ENCODE measurements at regions not wholly inside any gene's neighbourhood (a gene's known extent, or its start where the extent isn't known, plus 50 kb on each side); places are given as distances from the start of the nearest gene placed in this dataset.

- H3K27me3 ChIP-seq (ENCODE audit: control insufficient read depth in 2 of 2, insufficient read depth in 2 of 2, low read length in 2 of 2), result no peaks in the 10 kb centered on the region
- no peaks in the 10 kb centered on the region for H3K4me1 ChIP-seq (ENCODE audit: control insufficient read depth in 1 of 2, insufficient read depth in 2 of 2, low read length in 2 of 2)
- no peak for TF ChIP-seq CTCF (IDR thresholded peaks at IDR 0.05)
- intact Hi-C loops (cut with micrococcal nuclease), result no loop called here
- no peak overlapping the region for H3K27ac ChIP-seq (ENCODE audit: low read depth in 1 of 2, low read length in 2 of 2)
- H3K4me2 ChIP-seq (replicated peaks; ENCODE audit: extremely low read depth, low read length, poor library complexity, severe bottlenecking), result no peak overlapping the region
- H3K79me2 ChIP-seq (ENCODE audit: insufficient read depth, low read length), result no peaks in the 10 kb centered on the region
- H4K20me1 ChIP-seq (ENCODE audit: insufficient read depth, low read length), result no peaks in the 10 kb centered on the region
- no CpG with 5 or more reads among the region's 2 CpGs for WGBS (ENCODE audit: insufficient coverage)
- no peaks in the 10 kb centered on the region for H3K36me3 ChIP-seq (replicated peaks in 1 of 2; ENCODE audit: control insufficient read depth in 1 of 2, insufficient read depth in 2 of 2, low read length in 2 of 2)
- Mint-ChIP-seq H3K36me3 (no peaks in the 10 kb centered on the region), H3K4me3 (no peak overlapping the region), H3K9me3 (peaks cover 0 to 6% (median 2%) of the 10 kb centered on the region in 7 donors), H3K27ac (no peak overlapping the region), H3K27me3 (ENCODE audit: low read depth in 3 of 3) (peaks cover 0 to 1% (median 1%) of the 10 kb centered on the region in 3 donors), H3K4me1 (no peaks in the 10 kb centered on the region)
- no peak overlapping the region for H3K4me3 ChIP-seq (replicated peaks in 1 of 3; ENCODE audit: low read depth in 2 of 3, low read length in 3 of 3)
- H3K9ac ChIP-seq (ENCODE audit: insufficient read depth, low read length, poor library complexity, severe bottlenecking), result no peak overlapping the region
- no peak for DNase-seq
- H3K9me3 ChIP-seq (replicated peaks in 1 of 2; ENCODE audit: control insufficient read depth in 1 of 2, insufficient read depth in 1 of 2, low read length in 2 of 2), result no peaks in the 10 kb centered on the region
- H2AFZ ChIP-seq (ENCODE audit: insufficient read depth, low read depth, low read length, poor library complexity, severe bottlenecking), result no peak overlapping the region
These were observed 367.1 kb upstream of the ADGRL2 start for GRCh38 chr1:81433676-81434075.

GRCh38 chr1:81432654-81433109 lies 368.1 kb upstream of the ADGRL2 start:
- Histone ChIP-seq H3K27ac (ENCODE audit: low read depth in 1 of 2, low read length in 2 of 2) (no peak overlapping the region), H4K20me1 (ENCODE audit: insufficient read depth, low read length) (no peaks in the 10 kb centered on the region), H3K27me3 (ENCODE audit: control insufficient read depth in 2 of 2, insufficient read depth in 2 of 2, low read length in 2 of 2) (no peaks in the 10 kb centered on the region), H3K9ac (ENCODE audit: insufficient read depth, low read length, poor library complexity, severe bottlenecking) (no peak overlapping the region), H3K36me3 (replicated peaks in 1 of 2; ENCODE audit: control insufficient read depth in 1 of 2, insufficient read depth in 2 of 2, low read length in 2 of 2) (no peaks in the 10 kb centered on the region), H3K4me2 (replicated peaks; ENCODE audit: extremely low read depth, low read length, poor library complexity, severe bottlenecking) (no peak overlapping the region), H3K4me1 (ENCODE audit: control insufficient read depth in 1 of 2, insufficient read depth in 2 of 2, low read length in 2 of 2) (no peaks in the 10 kb centered on the region), H2AFZ (ENCODE audit: insufficient read depth, low read depth, low read length, poor library complexity, severe bottlenecking) (no peak overlapping the region), H3K79me2 (ENCODE audit: insufficient read depth, low read length) (no peaks in the 10 kb centered on the region), H3K4me3 (replicated peaks in 1 of 3; ENCODE audit: low read depth in 2 of 3, low read length in 3 of 3) (no peak overlapping the region), H3K9me3 (replicated peaks in 1 of 2; ENCODE audit: control insufficient read depth in 1 of 2, insufficient read depth in 1 of 2, low read length in 2 of 2) (no peaks in the 10 kb centered on the region)
- Mint-ChIP-seq H3K27me3 (ENCODE audit: low read depth in 3 of 3) (peaks cover 0 to 1% (median 1%) of the 10 kb centered on the region in 3 donors), H3K27ac (no peak overlapping the region), H3K36me3 (no peaks in the 10 kb centered on the region), H3K4me3 (no peak overlapping the region), H3K9me3 (peaks cover 0 to 6% (median 2%) of the 10 kb centered on the region in 7 donors), H3K4me1 (no peaks in the 10 kb centered on the region)
- intact Hi-C loops (cut with micrococcal nuclease), result no loop called here
- no peak for TF ChIP-seq CTCF (IDR thresholded peaks at IDR 0.05)
- DNase-seq, result no peak
- 92% methylated on average over 4 of the region's 8 CpGs for WGBS (ENCODE audit: insufficient coverage)
